ENCODE measurements at regions not wholly inside any gene's neighbourhood (a gene's known extent, or its start where the extent isn't known, plus 50 kb on each side); places are given as distances from the start of the nearest gene placed in this dataset.
"Not testable (repeated sequence)": the region's sequence is repeated elsewhere in the genome, so short reads cannot be mapped to it uniquely, and the experiment has no call there.

- no peak for DNase-seq
These were observed 1165.1 kb downstream of the SLC16A7 start for GRCh38 chr12:60760965-60761364.

GRCh38 chr12:60801166-60801565 is 1205.3 kb downstream of the SLC16A7 start:
- not testable (repeated sequence) for DNase-seq

- no peak for DNase-seq
These were observed 1207.3 kb downstream of the SLC16A7 start for GRCh38 chr12:60803147-60803546.

- no peak for DNase-seq
These were observed 1209.5 kb downstream of the SLC16A7 start for GRCh38 chr12:60805364-60805763.

DNA sequence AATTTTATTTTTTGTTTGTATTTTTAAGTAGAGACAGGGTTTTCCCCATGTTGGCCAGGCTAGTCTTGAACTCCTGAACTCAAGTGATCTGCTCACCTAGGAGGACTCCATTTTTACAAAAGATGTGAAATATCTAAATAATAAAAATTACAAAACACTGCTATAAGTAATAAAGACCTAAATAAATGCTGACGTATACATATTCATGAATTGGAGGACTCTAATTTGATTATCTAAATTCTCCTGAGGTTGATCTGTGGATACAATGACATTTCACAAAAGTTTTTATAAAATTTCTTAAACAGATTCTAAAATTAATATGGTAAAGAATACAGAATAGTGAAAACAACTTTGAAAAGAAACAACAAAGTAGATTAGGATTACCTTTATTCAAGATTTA is 1224.0 kb downstream of the SLC16A7 start:
- DNase-seq: no peak

- DNase-seq: no peak
These were observed 1226.8 kb downstream of the SLC16A7 start for GRCh38 chr12:60822580-60822979.

- DNase-seq: no peak
These were observed 1234.6 kb downstream of the SLC16A7 start for GRCh38 chr12:60830381-60830780.

- DNase-seq: no peak
These were observed 1236.5 kb downstream of the SLC16A7 start for GRCh38 chr12:60832290-60832689.

DNA sequence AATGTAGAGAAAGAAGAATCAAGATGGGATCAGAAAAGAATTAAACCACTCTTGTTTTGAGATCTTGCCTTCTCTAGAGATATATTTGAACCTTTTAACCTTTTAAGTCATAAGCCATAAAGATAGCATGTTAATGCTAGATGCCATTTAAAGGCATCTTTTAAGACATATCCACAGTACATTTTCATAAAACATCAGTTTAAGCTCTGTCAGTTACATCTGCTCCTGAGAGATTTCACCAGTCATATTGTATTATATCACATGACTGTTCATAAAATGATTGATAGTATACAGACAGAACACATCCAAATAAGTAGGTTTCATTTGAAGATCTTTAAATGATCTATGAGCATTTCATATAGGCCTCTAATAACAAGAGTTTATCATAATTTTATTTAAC is 1238.5 kb downstream of the SLC16A7 start:
- no peak for DNase-seq

- no peak for DNase-seq
These were observed 1239.0 kb downstream of the SLC16A7 start for GRCh38 chr12:60834806-60835205.

GRCh38 chr12:60836651-60837050 is 1240.8 kb downstream of the SLC16A7 start:
- DNase-seq: no peak

DNA sequence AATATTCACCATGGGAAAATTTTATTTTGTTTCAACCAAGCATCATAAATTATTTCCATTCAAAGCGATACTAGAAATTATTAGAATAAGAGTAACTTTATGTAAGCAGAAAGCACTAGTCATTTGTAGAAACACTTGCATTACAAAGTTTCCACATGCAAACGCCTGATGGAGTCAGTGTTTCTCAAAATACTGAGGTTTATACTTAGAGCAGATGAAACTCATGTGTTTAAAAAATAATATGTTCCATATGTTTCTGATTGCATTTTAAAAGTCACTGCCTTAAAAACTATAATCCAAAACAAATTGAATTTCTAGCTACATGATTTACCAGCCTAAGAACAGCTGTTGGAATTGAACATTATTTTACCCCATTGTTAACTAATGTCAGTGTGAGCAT is 1246.4 kb downstream of the SLC16A7 start:
- DNase-seq: no peak

DNA sequence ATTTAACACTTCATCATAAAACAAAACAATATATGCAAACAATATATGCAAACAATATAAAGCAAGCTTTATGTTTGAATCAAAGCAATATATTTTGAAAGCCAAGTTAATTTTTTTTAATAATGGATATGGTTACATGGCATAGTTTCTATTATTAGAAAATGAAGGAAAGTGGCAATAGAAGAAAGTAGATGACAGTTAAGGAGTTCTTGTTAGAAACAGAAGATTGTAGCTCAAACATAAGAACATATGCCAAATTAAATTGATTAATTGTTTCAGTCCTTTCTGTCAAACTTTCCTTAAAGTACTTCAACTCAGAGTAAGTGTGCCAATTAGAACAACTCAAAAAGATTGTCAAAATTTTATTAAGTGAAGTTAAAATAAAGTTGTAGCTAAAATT is 1248.3 kb downstream of the SLC16A7 start:
- no peak for DNase-seq

DNA sequence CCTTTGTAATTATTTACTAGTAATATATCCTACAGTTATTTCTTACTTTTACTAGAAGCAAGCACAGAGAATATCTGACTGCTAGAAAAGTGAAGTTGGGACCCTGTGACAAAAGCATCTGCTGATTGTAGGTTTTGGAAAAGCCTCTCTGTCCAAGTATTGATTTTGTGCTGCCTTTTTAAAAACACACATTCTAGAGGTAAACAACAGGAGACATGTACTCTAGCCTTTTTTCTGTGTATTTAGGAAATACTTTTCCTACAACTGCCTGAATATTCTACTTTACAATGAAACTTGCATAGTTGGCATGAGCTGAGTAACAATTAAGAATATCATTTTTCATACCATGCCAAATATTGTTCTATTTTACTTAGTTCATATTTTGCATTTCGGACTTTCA is 1249.0 kb downstream of the SLC16A7 start:
- no peak for DNase-seq

- DNase-seq: no peak
These were observed 1249.9 kb downstream of the SLC16A7 start for GRCh38 chr12:60845696-60846095.

GRCh38 chr12:60847281-60847680 is 1251.5 kb downstream of the SLC16A7 start:
- no peak for DNase-seq

DNA sequence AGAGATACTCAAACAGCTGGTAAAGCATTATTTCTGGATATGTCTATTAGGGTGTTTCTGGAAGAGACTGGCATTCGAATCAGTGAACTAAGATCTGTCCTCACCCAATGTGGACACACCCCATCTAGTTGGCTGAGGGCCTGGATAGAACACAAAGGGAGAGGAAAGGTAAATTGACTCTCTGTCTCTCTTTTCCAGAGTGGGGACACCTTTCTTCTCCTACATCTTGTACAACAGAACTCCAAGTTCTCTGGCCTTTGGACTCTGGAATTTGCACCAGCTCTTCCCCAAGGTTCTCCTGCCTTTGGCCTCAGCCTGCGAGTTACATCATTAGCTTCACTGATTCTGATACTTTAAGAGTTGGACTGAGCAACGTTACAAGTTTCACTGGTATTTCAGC is 1253.9 kb downstream of the SLC16A7 start:
- DNase-seq: no peak

DNA sequence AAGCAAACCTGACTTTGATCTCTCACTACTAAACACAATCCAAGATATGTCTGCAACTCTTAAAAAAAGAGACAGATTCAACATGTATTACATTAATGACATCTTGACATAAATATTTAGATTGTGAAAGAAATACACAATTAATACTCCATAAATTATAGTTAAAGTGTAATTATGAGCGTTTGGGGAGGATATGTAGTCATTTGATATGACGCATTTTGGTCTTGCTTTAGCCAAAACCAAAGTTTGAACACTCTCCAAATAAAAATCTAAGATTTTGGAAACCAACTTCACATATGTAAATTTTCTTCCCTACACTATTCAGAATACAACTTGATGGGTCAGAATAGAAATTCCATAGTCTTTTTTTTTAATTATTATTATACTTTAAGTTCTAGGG is 1257.6 kb downstream of the SLC16A7 start:
- DNase-seq: no peak

- no peak for DNase-seq
These were observed 1267.6 kb downstream of the SLC16A7 start for GRCh38 chr12:60863421-60863820.

DNA sequence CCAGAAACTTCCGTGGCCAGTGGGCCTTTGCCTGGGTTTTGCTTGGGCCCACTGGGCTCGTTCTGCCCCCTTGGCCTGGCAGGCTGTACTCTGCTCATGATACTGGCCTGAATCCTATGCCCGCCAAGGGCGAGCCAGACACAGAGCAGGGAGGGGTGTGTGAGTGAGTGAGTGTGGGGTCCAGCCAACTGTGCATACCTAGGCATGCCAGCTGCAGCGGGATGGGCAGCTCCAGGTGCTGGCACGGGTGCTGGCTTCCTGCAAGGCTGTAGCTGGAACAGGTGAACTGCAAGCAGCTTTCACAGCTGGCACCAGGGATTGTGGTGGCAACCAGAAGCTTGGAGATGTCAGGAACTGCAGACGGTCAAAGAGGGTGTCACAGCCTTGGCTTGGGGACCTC is 1276.4 kb downstream of the SLC16A7 start:
- DNase-seq: no peak

DNA sequence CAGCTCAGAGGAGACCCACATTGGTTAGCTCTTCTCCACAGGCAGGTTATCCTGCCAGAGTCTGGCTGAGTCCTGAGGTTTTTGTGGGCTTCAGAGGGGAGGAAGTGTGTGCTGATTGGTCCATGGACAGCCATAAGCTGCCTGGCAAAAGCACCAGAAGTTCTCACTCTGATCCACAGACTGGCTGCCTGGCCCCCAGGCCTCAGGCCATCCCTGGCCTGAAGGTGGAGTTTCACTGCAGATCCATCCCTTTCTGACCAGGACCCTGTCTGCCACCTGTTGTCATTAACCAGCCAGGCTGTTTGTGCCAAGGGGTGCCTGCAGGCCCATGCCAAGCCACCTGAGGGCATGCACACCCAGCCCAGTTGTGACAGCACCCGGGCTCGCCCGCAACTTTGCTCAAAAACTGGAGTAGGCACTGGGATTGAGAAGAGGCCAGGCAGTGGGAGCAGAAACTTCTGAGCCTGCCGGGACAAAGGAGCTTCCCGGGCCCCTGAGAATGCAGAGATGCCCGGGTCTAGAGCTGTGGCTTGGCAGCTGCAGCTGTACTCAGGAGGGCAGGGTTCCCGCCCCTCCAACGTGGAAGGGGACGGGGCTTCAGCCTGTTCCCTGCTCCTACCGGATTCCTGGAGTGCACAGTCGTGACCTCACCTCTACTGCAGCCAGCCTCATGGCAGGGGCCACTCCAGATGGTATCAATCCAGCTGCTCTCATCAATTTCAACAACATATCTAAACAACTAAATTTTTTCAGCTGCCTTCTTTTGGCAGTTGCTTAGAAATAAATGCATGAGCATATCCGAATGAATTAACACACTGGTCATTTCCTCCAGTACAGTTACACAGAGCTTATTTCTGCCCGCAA is 1277.3 kb downstream of the SLC16A7 start:
- no peak for DNase-seq

DNA sequence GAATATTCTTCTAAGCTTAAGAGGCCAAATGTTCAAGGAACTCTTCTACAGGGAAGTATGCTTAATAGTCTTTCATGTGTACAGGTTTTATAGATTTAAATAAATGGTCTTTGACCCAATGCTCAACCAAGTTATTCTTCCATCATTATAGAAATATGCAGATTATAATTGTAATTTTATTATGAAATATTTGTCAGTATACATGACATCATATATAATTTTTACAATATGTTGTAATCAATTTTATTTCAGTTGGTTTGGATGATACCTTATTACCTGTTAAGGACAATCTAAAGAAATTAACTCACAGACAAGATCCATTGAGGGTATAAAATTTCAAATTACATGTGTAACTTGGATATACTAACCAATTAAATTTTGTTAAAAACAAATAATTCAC is 1278.3 kb downstream of the SLC16A7 start:
- DNase-seq: no peak

DNA sequence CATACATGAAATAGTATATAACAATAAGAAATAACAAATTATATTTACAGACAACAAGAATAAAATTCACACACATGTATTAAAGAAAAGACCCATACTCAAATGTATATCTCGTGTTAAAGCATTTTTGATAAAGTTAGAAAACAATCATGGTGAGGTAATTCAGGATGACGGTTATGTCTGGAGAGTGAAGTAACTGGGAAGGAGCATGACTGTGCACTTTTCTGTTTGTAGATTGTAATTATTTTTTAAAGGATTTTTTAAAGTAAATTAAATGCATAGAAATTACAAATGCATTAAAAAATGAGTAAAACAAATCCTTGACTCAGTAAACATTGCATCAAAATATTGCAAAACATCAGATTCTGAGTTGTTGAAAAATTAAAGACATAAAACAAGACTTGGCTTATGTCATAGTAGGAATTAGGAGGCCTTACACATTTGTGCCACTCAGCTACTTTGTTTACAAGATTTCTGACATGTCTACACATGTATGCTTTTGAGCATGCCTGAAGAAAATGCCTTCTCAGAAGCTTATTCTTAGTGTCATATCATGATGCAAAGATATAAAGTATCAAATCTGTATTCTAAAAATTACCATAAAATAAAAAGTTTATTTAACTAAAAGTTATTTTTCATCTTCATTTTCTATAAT is 1325.1 kb downstream of the SLC16A7 start:
- DNase-seq: no peak

- no peak for DNase-seq
These were observed 1325.7 kb downstream of the SLC16A7 start for GRCh38 chr12:60921541-60921940.
